Epithelial cell of proximal tubule (primary cell): ENCODE measurements at regions not wholly inside any gene's neighbourhood (a gene's known extent, or its start where the extent isn't known, plus 50 kb on each side); places are given as distances from the start of the nearest gene placed in this dataset.
A peak's percentile ranks its signal among the peaks of the same experiment; 100 is the strongest.

Experiments
- DNase-seq: peaks from one replicate; pipeline ENCODE4 v3.0.0-alpha.2; 2011; ENCODE audit warnings: low read depth
- H3K4me3 ChIP-seq: 2 replicates; pipeline ENCODE4 v1.5.1; 2011; ENCODE audit warnings: low read depth, mild to moderate bottlenecking, low read length
- TF ChIP-seq, protein P1 (sequence below): conservative IDR thresholded peaks from 2 replicates; pipeline ENCODE4 v1.5.1; 2012; ENCODE audit warnings: low read depth, mild to moderate bottlenecking, low read length

DNA sequence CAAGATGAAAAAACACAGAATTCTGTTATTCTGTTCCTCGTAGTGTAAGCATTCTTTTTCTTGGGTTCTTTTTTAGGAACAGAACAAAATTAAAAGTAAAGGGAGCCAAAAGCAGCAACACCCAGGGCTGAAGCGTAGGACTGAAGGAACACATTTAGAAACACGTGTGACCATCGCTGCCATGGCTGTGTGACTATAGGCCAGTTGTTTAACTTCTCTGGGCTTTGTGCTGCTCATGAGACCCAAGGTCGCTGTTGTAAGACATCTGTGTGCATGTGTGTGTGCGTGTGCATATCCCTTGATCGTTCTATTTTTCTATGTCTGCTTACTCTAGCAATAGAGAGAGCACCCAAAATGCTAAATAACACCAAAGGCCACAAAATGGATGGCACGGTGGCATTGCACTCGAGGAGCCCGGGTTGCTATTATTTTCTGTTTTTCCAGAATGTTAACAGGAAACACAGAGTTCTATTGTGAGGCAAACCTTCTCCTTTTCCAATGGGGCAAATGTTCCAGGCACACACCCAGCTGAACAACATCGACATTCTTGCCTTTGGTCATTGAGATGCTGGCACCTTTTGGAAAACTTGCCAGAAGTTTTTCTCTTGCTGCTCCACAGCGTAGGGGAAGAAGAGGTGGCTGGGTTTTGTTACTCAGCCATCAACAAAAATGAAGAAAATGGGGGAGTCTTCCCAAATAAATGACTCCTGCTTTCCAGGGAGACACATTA, 267.8 kb upstream of the ECI2 start:
- H3K4me3 ChIP-seq = no peak overlapping the region
- no peak for DNase-seq
- TF ChIP-seq, protein P1, sequence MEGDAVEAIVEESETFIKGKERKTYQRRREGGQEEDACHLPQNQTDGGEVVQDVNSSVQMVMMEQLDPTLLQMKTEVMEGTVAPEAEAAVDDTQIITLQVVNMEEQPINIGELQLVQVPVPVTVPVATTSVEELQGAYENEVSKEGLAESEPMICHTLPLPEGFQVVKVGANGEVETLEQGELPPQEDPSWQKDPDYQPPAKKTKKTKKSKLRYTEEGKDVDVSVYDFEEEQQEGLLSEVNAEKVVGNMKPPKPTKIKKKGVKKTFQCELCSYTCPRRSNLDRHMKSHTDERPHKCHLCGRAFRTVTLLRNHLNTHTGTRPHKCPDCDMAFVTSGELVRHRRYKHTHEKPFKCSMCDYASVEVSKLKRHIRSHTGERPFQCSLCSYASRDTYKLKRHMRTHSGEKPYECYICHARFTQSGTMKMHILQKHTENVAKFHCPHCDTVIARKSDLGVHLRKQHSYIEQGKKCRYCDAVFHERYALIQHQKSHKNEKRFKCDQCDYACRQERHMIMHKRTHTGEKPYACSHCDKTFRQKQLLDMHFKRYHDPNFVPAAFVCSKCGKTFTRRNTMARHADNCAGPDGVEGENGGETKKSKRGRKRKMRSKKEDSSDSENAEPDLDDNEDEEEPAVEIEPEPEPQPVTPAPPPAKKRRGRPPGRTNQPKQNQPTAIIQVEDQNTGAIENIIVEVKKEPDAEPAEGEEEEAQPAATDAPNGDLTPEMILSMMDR = no peak

DNA sequence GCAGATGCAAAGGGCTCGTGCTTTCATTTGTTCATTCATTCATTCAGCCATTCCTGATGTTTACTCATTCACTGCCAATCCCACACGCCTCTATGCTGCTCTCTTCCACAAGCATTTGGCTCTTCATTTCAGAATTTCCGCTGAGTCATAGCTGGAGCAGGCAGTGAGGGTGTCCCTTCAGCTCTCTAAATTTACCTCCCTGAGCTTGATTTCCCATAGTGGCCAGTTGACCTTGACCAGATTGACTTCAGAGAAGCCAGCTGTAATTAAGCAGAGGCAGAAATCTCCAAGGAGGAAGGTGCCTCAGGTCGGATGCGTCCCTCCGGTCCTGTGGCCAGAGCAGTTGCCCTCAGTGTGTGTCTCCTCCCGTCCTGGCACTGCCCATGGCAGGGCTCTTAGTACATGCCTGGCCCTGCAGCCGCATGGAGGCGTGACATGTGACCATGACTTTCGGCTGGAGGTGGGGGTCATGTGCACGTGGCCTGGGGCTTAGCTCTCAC, 267.2 kb upstream of the ECI2 start:
- TF ChIP-seq, protein P1 = no peak
- no peak overlapping the region for H3K4me3 ChIP-seq
- DNase-seq = peak; percentile 31

DNA sequence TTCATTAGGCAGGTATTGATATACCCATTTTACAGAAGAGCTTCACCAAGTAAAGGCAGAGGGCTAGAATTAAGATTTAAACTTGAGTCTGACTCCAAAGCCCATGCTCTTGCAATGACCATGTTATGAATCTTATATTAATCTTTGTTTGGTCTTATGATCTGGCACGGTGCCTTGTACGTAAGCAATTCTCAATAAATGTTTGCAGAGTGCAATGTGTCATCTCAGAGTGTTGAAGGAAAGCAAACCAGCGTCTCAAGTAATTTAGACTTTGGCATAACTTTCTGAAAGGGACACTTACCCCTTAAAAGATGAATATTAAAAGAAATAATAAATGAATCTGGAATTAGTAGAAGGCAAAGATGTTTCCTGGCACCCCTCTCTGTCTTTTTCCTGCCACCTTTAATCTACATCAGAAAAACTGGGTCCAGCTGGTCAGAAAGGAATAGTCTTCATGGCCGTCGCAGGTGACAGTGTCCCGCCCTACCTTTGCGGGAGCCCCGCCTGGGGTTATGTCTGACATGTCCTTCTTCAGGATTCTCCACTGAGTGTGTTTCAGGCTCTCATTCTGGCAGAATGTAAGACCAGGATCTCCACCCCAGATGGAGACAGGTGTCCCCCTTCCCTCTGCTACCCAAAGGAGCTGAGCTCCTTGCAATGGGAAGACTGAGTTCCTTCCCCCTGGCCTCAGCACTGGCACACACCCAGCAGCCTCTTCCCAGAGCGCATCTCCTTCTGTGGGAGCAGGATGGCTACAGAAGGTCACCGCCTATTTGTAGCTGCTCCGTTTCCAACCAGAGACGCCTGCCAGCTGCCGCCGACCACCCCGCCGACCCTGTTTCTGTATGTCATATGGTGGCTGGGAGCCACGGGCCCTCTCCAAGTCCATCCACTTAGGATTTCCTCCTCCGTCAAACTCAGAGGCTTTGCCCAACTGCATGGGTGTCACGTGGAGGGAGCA, 266.3 kb upstream of the ECI2 start:
- TF ChIP-seq, protein P1 = no peak
- H3K4me3 ChIP-seq = no peak overlapping the region
- no peak for DNase-seq

DNA sequence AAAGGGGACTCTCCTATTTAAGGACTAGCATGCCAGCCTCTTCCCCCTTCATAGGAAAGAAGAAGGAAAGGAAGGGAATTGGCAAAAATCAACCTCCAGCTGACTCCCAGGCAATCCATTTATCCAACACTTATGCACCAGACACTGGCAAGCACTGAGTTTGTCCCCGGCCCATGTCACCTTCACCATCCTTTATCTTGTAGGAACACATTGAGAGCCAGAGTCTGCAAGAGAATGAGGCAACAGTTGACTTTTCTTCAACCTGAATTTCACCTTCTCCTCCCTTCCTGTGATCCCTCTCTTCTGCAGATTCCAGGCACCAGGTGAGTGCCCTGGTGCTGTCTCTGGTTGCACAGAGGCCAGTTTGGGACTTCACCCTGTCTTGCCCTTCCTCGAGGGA, 264.3 kb upstream of the ECI2 start:
- H3K4me3 ChIP-seq = no peak overlapping the region
- DNase-seq = no peak
- TF ChIP-seq, protein P1 = no peak

DNA sequence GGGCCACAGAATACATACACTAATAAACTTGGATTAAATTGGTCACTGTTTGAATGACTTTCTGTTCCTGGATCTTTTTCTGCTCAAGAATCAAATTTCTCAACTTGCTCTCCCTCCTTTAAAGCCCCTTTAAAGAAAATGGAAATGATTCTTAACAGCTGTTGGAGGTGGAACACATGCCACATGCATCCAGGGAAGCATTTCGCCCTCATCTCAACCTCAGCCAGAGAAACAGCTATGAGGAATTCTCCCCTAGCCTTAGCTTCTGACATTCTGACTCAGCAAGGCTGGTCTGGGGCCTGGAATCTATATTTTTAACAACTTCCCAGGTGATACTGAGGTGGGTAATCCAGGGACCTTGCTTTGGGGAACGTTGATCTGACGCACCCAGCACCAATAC, 263.4 kb upstream of the ECI2 start:
- no peak overlapping the region for H3K4me3 ChIP-seq
- TF ChIP-seq, protein P1 = no peak
- no peak for DNase-seq

DNA sequence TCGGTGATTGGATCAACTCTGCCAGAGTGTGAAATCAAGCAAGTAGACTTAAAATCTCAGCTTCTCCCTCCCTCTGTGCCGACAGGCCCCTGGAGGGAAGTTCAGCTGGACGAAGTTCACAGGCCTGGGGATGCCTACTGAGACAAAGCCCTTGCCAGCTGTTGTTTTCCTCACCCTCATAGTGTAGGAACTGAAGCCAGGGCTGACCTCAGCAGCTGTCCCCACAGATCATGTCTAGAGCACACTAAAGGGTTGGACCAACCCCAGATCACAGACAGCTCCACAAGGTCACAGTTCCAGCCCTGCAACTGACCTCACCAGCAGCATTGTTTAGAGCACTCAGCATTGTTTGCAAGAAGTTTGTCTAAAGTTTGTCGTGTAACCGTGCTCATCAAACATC, 261.9 kb upstream of the ECI2 start:
- no peak overlapping the region for H3K4me3 ChIP-seq
- TF ChIP-seq, protein P1 = no peak
- DNase-seq = no peak
